GM10248 (cell line): ENCODE measurements at regions not wholly inside any gene's neighbourhood (a gene's known extent, or its start where the extent isn't known, plus 50 kb on each side); places are given as distances from the start of the nearest gene placed in this dataset.

ENCODE experiments used
- CTCF ChIA-PET: fragments of 300-600 bp; sonication (Branson Sonifier 250); formaldehyde crosslinking; extraction: SDS; loops from one replicate; lab custom pipeline; 2021; ENCODE audit warnings: antibody characterized with exemption; lab: Yijun Ruan, JAX
- POLR2A ChIA-PET: fragments of 350-650 bp; sonication (Branson Sonifier 250); formaldehyde crosslinking; extraction: SDS; loops from one replicate; lab custom pipeline; 2020; ENCODE audit warnings: antibody characterized with exemption; lab: Yijun Ruan, JAX
- DNase-seq: peaks from one replicate; pipeline ENCODE4 v3.0.0; 2012; ENCODE audit errors: extremely low spot score
- CTCF ChIP-seq: IDR thresholded peaks from 2 replicates; pipeline ENCODE4 v1.5.1; 2012; ENCODE audit warnings: mild to moderate bottlenecking, low read depth; ENCODE audit errors: extremely low read depth, missing control alignments, control extremely low read depth

GRCh38 chr1:59125154-59125553 lies 171.7 kb upstream of the FGGY start:
- CTCF ChIA-PET: interaction anchor here (1.0 to 2.5 kb wide), 3 partner anchors 8 to 24 kb away, joined by 3 to 10 read pairs (median 4); no protein-coding TSS in a partner anchor
- no peak for DNase-seq
- TF ChIP-seq CTCF: no peak
- POLR2A ChIA-PET: no interaction called here

- POLR2A ChIA-PET: no interaction called here
These were observed 171.1 kb upstream of the FGGY start for GRCh38 chr1:59125676-59126320.

GRCh38 chr1:59126366-59126765 lies 170.5 kb upstream of the FGGY start:
- TF ChIP-seq CTCF: no peak
- ChIA-PET CTCF (no interaction called here), POLR2A (no interaction called here)
- DNase-seq: no peak

More at GRCh38 chr1:59125676-59126320, 171.1 kb upstream of the FGGY start:
- no peak for DNase-seq
- CTCF ChIA-PET: interaction anchor here (2.5 kb wide), 1 partner anchor 8 kb away, joined by 10 read pairs; no protein-coding TSS in a partner anchor
- no peak for TF ChIP-seq CTCF

- ChIA-PET CTCF (interaction anchor here (1.1 kb wide), 2 partner anchors 15 to 16 kb away, joined by 3 read pairs; no protein-coding TSS in a partner anchor), POLR2A (no interaction called here)
- no peak for DNase-seq
- TF ChIP-seq CTCF: no peak
These were observed 168.6 kb upstream of the FGGY start for GRCh38 chr1:59128239-59128736.

GRCh38 chr1:59128784-59129227 lies 168.1 kb upstream of the FGGY start:
- ChIA-PET CTCF (interaction anchor here (1.1 kb wide), 2 partner anchors 15 to 17 kb away, joined by 3 read pairs; no protein-coding TSS in a partner anchor), POLR2A (no interaction called here)
- no peak for TF ChIP-seq CTCF
- no peak for DNase-seq

- CTCF ChIA-PET: interaction anchor here (1.1 to 2.1 kb wide), 4 partner anchors 8 to 149 kb away, joined by 3 to 10 read pairs (median 6); no protein-coding TSS in a partner anchor
- POLR2A ChIA-PET: no interaction called here
These were observed 164.6 kb upstream of the FGGY start for GRCh38 chr1:59132295-59132694.

More at GRCh38 chr1:59132295-59132694, 164.6 kb upstream of the FGGY start:
- DNase-seq: no peak
- no peak for TF ChIP-seq CTCF
